Small intestine (tissue), 7 donors: ENCODE measurements at regions not wholly inside any gene's neighbourhood (a gene's known extent, or its start where the extent isn't known, plus 50 kb on each side); places are given as distances from the start of the nearest gene placed in this dataset.

Experiments
- DNase-seq, 2 donors: peaks; one replicate each; pipeline versions ENCODE4 v3.0.0 to v3.0.0-alpha.2; 2013
- FAIRE-seq: peaks from 2 replicates; lab custom pipeline; 2012; peaks lifted over from hg19 to GRCh38; lab: Jason Lieb, UNC
- H3K27ac ChIP-seq, 3 donors: one replicate each; pipeline ENCODE4 v1.5.1; 2013; ENCODE audit warnings: low read length in 2 of 3, mild to moderate bottlenecking in 2 of 3, control low read depth in 1 of 3, inconsistent platforms in 1 of 3, low read depth in 1 of 3, moderate library complexity in 1 of 3
- H3K27me3 ChIP-seq, 3 donors: one replicate each; pipeline ENCODE4 v1.6.1; 2013; ENCODE audit warnings: low read length in 3 of 3, inconsistent platforms in 1 of 3; ENCODE audit not compliant: control insufficient read depth in 3 of 3, insufficient read depth in 3 of 3
- H3K36me3 ChIP-seq, 3 donors: one replicate each; pipeline ENCODE4 v1.6.1; 2013; ENCODE audit warnings: low read length in 3 of 3, inconsistent platforms in 1 of 3, low read depth in 1 of 3, mild to moderate bottlenecking in 1 of 3, moderate library complexity in 1 of 3; ENCODE audit not compliant: control insufficient read depth in 3 of 3, insufficient read depth in 2 of 3
- H3K4me1 ChIP-seq, 3 donors: one replicate each; pipeline ENCODE4 v1.6.1; 2013; ENCODE audit warnings: low read length in 2 of 3, inconsistent platforms in 1 of 3, low read depth in 1 of 3, mild to moderate bottlenecking in 1 of 3, moderate library complexity in 1 of 3; ENCODE audit not compliant: control insufficient read depth in 3 of 3, insufficient read depth in 2 of 3
- H3K4me3 ChIP-seq, 3 donors: one replicate each; pipeline ENCODE4 v1.5.1; 2013; ENCODE audit warnings: low read length in 3 of 3, control low read depth in 1 of 3, inconsistent platforms in 1 of 3, low read depth in 1 of 3, mild to moderate bottlenecking in 1 of 3, moderate library complexity in 1 of 3
- H3K9me3 ChIP-seq, 2 donors: one replicate each; pipeline ENCODE4 v1.6.1; 2013; ENCODE audit warnings: low read depth in 1 of 2, low read length in 1 of 2; ENCODE audit not compliant: control insufficient read depth in 2 of 2, insufficient read depth in 1 of 2
- WGBS, 3 donors: extraction: QIAGEN DNeasy Blood & Tissue Kit; methylation state at CpG; one replicate each; pipeline ENCODE4 v1.1.7; 2013; 5-methylcytosine and 5-hydroxymethylcytosine counted together
- donor health status: healthy with polysubstance abuse.
- donor health status: control.
- donor health status: control.
- donor health status: Bipolar disorder and iron deficiency.
- donor health status: healthy.

- no peak overlapping the region for H3K4me3 ChIP-seq
- peaks cover 0 to 5% (median 0%) of the 10 kb centered on the region in 3 donors for H3K27me3 ChIP-seq
- 51 to 81% (median 56%) methylated on average over 3 of the region's 3 CpGs for WGBS, 3 donors
- H3K4me1 ChIP-seq, result no peaks in the 10 kb centered on the region
- H3K36me3 ChIP-seq, result no peaks in the 10 kb centered on the region
- H3K27ac ChIP-seq, result no peak overlapping the region
- DNase-seq (peak in 1 of 2 donors; percentile 5), FAIRE-seq (no peak)
- H3K9me3 ChIP-seq, result no peaks in the 10 kb centered on the region
Measured at GRCh38 chr2:129078548-129078947, 759.9 kb upstream of the HS6ST1 start.

- no peaks in the 10 kb centered on the region for H3K36me3 ChIP-seq
- no peak overlapping the region for H3K4me3 ChIP-seq
- no peaks in the 10 kb centered on the region for H3K9me3 ChIP-seq
- H3K27me3 ChIP-seq, result peaks cover 0 to 5% (median 0%) of the 10 kb centered on the region in 3 donors
- 61 to 76% (median 71%) methylated on average over 7 of the region's 7 CpGs for WGBS, 3 donors
- DNase-seq, result no peak
- H3K27ac ChIP-seq, result no peak overlapping the region
- H3K4me1 ChIP-seq, result no peaks in the 10 kb centered on the region
- FAIRE-seq, result no peak
Measured at GRCh38 chr2:129080715-129081476, 762.2 kb upstream of the HS6ST1 start.

- no peaks in the 10 kb centered on the region for H3K27me3 ChIP-seq
- 86 to 89% (median 87%) methylated on average over 3 of the region's 3 CpGs for WGBS, 3 donors
- H3K9me3 ChIP-seq, result no peaks in the 10 kb centered on the region
- H3K36me3 ChIP-seq, result no peaks in the 10 kb centered on the region
- no peak overlapping the region for H3K27ac ChIP-seq
- DNase-seq (no peak), FAIRE-seq (no peak)
- no peak overlapping the region for H3K4me3 ChIP-seq
- no peaks in the 10 kb centered on the region for H3K4me1 ChIP-seq
Measured at GRCh38 chr2:129085386-129085785, 766.7 kb upstream of the HS6ST1 start.

- DNase-seq (no peak), FAIRE-seq (no peak)
- H3K36me3 ChIP-seq, result no peaks in the 10 kb centered on the region
- WGBS, 3 donors, result 73 to 82% (median 74%) methylated on average over 2 of the region's 2 CpGs
- H3K4me1 ChIP-seq, result no peaks in the 10 kb centered on the region
- no peak overlapping the region for H3K27ac ChIP-seq
- H3K9me3 ChIP-seq, result no peaks in the 10 kb centered on the region
- no peaks in the 10 kb centered on the region for H3K27me3 ChIP-seq
- no peak overlapping the region for H3K4me3 ChIP-seq
Measured at GRCh38 chr2:129087133-129087813, 768.6 kb upstream of the HS6ST1 start.

GRCh38 chr2:129091620-129092019, 773.0 kb upstream of the HS6ST1 start:
- no peaks in the 10 kb centered on the region for H3K36me3 ChIP-seq
- DNase-seq, result no peak
- no peak overlapping the region for H3K27ac ChIP-seq
- no peaks in the 10 kb centered on the region for H3K9me3 ChIP-seq
- H3K4me1 ChIP-seq, result no peaks in the 10 kb centered on the region
- WGBS, 3 donors, result 61 to 84% (median 84%) methylated on average over 3 of the region's 3 CpGs
- H3K27me3 ChIP-seq, result no peaks in the 10 kb centered on the region
- H3K4me3 ChIP-seq, result no peak overlapping the region
- no peak for FAIRE-seq

GRCh38 chr2:129092956-129093355, 774.3 kb upstream of the HS6ST1 start:
- H3K4me3 ChIP-seq, result no peak overlapping the region
- no peaks in the 10 kb centered on the region for H3K36me3 ChIP-seq
- no peaks in the 10 kb centered on the region for H3K27me3 ChIP-seq
- no peak for FAIRE-seq
- 70 to 84% (median 82%) methylated on average over 5 of the region's 5 CpGs for WGBS, 3 donors
- H3K9me3 ChIP-seq, result no peaks in the 10 kb centered on the region
- H3K27ac ChIP-seq, result no peak overlapping the region
- no peaks in the 10 kb centered on the region for H3K4me1 ChIP-seq
- DNase-seq, result no peak

GRCh38 chr2:129101186-129101585, 782.5 kb upstream of the HS6ST1 start:
- Histone ChIP-seq H3K27me3 (no peaks in the 10 kb centered on the region), H3K4me3 (no peak overlapping the region), H3K27ac (no peak overlapping the region), H3K9me3 (no peaks in the 10 kb centered on the region), H3K36me3 (no peaks in the 10 kb centered on the region), H3K4me1 (no peaks in the 10 kb centered on the region)
- no peak for FAIRE-seq
- no peak for DNase-seq
- 63 to 64% (median 63%) methylated on average over 2 of the region's 2 CpGs for WGBS, 3 donors

- Histone ChIP-seq H3K36me3 (no peaks in the 10 kb centered on the region), H3K27me3 (no peaks in the 10 kb centered on the region), H3K9me3 (no peaks in the 10 kb centered on the region), H3K4me1 (no peaks in the 10 kb centered on the region), H3K4me3 (no peak overlapping the region), H3K27ac (no peak overlapping the region)
- WGBS, 3 donors, result 65 to 78% (median 70%) methylated on average over 13 of the region's 13 CpGs
- no peak for FAIRE-seq
- DNase-seq, result no peak
Measured at GRCh38 chr2:129103936-129104878, 785.5 kb upstream of the HS6ST1 start.
